AG09319 (cell line): ENCODE measurements at regions not wholly inside any gene's neighbourhood (a gene's known extent, or its start where the extent isn't known, plus 50 kb on each side); places are given as distances from the start of the nearest gene placed in this dataset.
A peak's percentile ranks its signal among the peaks of the same experiment; 100 is the strongest.
"Not testable (repeated sequence)": the region's sequence is repeated elsewhere in the genome, so short reads cannot be mapped to it uniquely, and the experiment has no call there.

Experiments used
- DNase-seq: peaks from one replicate; pipeline ENCODE4 v3.0.0-alpha.2; 2010; ENCODE audit warnings: low read depth; ENCODE audit errors: extremely low read depth
- CTCF ChIP-seq: IDR thresholded peaks from 2 replicates; pipeline ENCODE4 v1.5.1; 2011; ENCODE audit warnings: low read depth, mild to moderate bottlenecking, inconsistent platforms, low read length, moderate library complexity

- no peak for TF ChIP-seq CTCF
- no peak for DNase-seq
These were observed 85.1 kb downstream of the GNL3L start for GRCh38 chrX:54615109-54615508.

GRCh38 chrX:54633641-54634040, 103.6 kb downstream of the GNL3L start:
- TF ChIP-seq CTCF, result no peak
- DNase-seq, result no peak

GRCh38 chrX:54639018-54639345, 109.0 kb downstream of the GNL3L start:
- DNase-seq, result no peak
- no peak for TF ChIP-seq CTCF

- peak; percentile 94 for DNase-seq
- peak; percentile 68 for TF ChIP-seq CTCF
These were observed 109.5 kb downstream of the GNL3L start for GRCh38 chrX:54639346-54640102.

GRCh38 chrX:54640103-54640690, 110.2 kb downstream of the GNL3L start:
- no peak for DNase-seq
- no peak for TF ChIP-seq CTCF

- peak; percentile 10 for DNase-seq
- no peak for TF ChIP-seq CTCF
These were observed 110.7 kb downstream of the GNL3L start for GRCh38 chrX:54640736-54641135.

- DNase-seq, result no peak
- TF ChIP-seq CTCF, result no peak
These were observed 111.5 kb downstream of the GNL3L start for GRCh38 chrX:54641530-54641929.

- not testable (repeated sequence) for DNase-seq
These were observed 117.6 kb downstream of the GNL3L start for GRCh38 chrX:54647607-54648006.
